Peyer's patch (tissue), 4 donors: ENCODE measurements at regions not wholly inside any gene's neighbourhood (a gene's known extent, or its start where the extent isn't known, plus 50 kb on each side); places are given as distances from the start of the nearest gene placed in this dataset.
"Not testable (repeated sequence)": the region's sequence is repeated elsewhere in the genome, so short reads cannot be mapped to it uniquely, and the experiment has no call there.

Experiments
- POLR2A ChIP-seq, 2 donors: fragments of 450-650 bp; IDR thresholded peaks; one replicate each; pipeline ENCODE4 v1.5.1; 2017; ENCODE audit warnings: antibody characterized with exemption in 2 of 2, mild to moderate bottlenecking in 2 of 2, moderate library complexity in 2 of 2
- TF ChIP-seq, protein P1 (sequence below), 6 experiments: fragments of 450-650 bp in 4 of 6; fragments of 200-600 bp in 2 of 6; sonication (generic) in 1 of 6; IDR thresholded peaks; one replicate each; pipeline ENCODE4 v1.5.1; 2017 to 2019; ENCODE audit warnings: antibody characterized with exemption in 6 of 6, mild to moderate bottlenecking in 3 of 6, moderate library complexity in 1 of 6

DNA sequence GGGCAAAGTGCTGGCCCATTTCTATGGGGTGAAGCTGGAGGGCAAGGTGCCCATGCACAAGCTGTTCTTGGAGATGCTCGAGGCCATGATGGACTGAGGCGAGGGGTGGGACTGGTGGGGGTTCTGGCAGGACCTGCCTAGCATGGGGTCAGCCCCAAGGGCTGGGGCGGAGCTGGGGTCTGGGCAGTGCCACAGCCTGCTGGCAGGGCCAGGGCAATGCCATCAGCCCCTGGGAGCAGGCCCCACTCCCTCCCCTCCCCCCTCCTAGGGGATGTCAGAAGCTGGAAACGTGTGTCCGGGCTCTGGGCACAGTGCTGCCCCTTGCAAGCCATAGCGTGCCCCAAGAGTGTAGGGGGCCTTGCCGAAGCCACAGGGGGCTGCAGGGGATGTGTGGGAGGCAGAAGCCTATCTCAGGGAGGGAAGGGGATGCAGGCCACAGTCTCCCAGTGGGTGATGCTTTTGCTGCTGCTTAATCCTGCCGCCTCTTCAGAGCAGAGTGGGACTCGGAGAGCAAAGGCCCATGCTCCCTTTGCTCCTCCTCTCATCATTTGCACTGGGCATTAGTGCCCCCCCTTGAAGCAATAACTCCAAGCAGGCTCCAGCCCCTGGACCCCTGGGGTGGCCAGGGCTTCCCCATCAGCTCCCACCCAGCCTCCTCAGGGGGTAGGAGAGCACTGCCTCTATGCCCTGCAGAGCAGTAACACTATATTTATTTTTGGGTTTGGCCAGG, 85.2 kb downstream of the MRPL57 start:
- TF ChIP-seq, protein P1, sequence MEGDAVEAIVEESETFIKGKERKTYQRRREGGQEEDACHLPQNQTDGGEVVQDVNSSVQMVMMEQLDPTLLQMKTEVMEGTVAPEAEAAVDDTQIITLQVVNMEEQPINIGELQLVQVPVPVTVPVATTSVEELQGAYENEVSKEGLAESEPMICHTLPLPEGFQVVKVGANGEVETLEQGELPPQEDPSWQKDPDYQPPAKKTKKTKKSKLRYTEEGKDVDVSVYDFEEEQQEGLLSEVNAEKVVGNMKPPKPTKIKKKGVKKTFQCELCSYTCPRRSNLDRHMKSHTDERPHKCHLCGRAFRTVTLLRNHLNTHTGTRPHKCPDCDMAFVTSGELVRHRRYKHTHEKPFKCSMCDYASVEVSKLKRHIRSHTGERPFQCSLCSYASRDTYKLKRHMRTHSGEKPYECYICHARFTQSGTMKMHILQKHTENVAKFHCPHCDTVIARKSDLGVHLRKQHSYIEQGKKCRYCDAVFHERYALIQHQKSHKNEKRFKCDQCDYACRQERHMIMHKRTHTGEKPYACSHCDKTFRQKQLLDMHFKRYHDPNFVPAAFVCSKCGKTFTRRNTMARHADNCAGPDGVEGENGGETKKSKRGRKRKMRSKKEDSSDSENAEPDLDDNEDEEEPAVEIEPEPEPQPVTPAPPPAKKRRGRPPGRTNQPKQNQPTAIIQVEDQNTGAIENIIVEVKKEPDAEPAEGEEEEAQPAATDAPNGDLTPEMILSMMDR (IDR thresholded peaks at IDR 0.05) = not testable (repeated sequence)
- not testable (repeated sequence) for TF ChIP-seq POLR2A (IDR thresholded peaks at IDR 0.05)
